HG03520 (cell line): ENCODE measurements at regions not wholly inside any gene's neighbourhood (a gene's known extent, or its start where the extent isn't known, plus 50 kb on each side); places are given as distances from the start of the nearest gene placed in this dataset.

ENCODE experiments used
- ATAC-seq: cut with Tn5 transposase; IDR thresholded peaks from one replicate; pipeline ENCODE4 v1.9.1; 2021; ENCODE audit warnings: mild to moderate bottlenecking, moderate library complexity; ENCODE audit not compliant: unreplicated experiment

DNA sequence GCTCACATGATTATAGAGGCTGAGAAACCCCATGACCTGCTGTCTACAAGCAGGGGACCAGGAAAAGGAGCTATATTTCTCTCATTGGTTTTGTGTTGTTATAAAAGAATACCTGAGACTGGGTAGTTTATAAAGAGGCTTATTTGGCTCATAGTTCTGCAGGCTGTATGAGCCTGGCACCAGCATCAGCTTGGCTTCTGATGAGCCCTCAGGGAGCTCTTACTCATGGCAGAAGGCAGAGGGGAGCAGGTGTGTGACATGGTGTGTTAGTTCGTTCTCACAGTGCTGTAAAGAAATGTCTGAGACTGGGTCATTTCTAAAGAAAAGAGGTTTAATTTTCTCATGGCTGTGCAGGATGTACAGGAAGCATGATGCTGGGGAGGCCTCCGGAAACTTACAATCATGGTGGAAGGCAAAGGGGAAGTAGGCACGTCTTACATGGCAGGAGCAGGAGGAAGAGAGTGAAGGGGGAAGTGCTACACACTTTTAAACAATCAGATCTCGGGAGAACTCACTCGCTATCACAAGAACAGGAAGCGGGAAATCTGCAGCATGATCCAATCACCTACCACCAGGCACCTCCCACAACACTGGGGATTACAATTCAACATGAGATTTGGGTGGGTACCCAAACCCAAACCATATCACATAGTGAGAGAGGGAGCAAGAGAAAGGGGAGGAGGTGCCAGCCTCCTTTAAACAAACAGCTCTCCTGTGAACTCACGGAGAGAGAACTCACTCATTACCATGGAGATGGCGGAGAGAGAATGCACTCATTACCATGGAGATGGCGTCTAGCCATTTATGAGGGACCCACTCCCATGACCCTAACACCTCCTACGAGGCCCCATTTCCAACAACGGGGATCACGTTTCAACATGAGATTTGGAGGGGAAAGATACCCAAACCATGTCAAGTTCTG lies 133.4 kb downstream of the JCAD start:
- no peak for ATAC-seq

DNA sequence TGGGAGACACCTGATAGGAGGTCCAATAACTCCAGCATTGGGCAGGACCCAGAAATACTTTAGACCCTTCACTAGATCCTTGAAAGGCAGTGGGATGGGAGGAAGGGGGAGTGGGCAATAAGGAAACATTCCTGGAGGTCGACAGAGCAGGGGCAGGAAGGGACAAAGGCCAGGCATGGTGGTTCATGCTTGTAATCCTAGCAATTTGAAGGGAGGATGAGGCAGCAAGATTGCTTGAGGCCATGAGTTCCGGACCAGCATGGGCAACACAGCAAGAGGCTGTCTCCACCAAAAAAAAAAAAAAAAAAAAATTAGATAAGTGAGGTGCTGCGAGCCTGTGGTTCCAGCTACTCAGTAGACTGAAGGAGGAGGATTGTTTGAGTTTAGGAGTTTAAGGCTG lies 134.9 kb downstream of the JCAD start:
- ATAC-seq = no peak

DNA sequence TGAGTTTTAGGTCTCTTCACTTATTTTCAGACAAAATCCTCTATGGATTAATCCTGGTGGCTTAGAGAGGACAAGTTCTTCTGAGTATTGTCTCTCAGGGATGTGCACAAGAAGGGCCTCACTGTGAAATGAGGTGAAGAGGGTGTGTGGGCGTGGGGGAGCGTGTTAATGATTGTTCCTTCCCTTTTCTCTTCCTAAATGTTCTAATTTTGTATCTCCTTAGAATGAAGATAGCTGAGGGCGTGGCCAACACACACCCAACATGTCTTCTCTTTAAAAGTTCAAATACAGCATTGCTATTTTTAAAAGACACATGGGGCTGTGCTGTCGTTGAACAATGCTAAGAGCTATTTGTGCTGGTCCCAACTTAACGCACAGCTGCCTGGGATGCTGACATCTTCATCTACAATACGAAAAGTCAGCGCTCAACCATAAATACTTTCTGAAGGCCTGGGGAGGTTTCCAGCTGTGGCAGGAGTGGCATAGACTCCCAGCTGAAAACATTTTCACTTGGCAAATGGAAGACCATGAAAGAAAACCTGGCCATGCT lies 135.9 kb downstream of the JCAD start:
- ATAC-seq = no peak

DNA sequence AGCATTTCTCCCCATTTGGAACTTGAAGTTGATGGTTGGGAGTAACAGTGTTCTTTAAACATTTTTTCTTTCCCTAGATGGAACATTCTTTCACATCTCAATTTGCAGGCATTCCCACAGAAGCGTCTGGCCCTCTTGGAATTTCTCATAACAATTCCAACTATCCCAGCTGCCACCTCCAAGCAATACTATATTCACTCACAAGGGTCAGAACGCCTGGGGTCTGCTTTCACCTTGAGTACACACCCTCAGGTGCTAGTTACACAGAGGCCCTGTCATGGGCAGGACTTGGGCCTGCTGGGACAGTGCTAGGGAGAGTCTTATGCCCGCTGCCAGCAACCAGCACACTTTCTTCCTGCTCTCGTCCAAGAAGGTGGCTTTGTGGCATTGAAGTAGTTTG lies 136.5 kb downstream of the JCAD start:
- ATAC-seq = no peak

DNA sequence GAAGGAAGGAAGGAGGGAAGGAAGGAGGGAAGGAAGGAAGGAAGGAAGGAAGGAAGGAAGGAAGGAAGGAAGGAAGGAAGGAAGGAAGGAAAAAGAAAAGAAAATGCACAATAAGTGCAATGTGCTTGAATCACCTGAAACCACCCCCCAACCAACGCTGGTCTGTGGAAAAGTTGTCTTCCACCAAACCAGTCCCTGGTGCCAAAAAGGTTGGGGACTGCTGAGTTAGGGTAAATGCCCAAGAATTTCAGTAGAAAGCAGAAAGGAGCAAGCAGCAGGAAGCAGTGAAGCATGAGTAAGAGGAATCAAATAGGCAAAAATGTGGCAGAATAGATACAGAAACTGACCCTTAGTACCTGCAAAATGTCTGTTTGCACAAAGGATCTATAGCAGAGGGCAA lies 137.2 kb downstream of the JCAD start:
- ATAC-seq = no peak

DNA sequence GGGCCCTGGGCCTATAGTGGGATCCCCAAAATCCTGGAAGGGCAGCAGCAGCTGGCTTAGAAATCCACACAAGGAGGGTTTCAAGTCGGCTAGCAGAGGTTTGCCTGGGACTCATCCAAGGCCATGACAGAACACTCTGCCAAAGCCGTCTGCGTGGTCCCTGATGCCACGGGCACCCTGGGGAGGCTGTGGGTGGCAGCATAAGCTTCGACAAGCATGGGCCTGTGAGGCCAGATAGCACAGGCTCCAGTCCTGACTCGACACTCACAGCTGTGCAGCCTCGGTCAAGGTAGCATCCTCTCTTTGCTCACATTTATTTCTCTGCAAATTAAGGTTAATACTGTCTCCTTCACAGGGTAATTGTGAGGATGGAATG lies 138.3 kb downstream of the JCAD start:
- no peak for ATAC-seq

DNA sequence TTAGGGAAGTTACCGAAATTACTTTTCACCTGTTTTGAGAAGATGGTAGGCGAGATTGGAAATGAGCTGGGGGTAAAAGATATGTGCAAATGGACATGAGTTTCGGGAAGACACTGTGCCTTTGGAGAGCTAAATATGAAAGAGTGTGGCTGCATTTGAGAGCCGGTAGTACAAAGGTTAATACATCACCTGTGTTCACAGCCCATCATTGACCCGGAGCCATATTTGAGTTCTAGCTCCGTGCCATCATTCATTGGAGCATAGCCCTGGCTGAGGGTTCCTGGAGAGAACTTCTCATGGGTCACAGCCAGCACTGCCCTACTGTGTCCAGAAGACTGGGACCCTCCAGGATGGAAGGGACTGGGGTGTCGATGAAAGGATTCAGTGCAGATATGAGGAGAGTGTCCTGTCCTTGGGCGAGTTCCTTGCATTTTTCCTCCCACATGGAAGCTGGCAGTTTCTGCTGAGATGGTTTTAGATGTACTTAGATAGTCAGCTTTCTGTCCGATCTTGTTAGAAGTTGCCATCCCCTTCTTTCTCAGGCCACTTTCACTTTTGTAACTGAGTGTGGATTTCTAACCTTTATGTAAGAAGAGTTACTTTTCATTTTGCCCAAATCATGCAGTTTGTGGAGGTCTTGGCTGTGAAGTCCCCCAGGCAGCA lies 138.8 kb downstream of the JCAD start:
- no peak for ATAC-seq

DNA sequence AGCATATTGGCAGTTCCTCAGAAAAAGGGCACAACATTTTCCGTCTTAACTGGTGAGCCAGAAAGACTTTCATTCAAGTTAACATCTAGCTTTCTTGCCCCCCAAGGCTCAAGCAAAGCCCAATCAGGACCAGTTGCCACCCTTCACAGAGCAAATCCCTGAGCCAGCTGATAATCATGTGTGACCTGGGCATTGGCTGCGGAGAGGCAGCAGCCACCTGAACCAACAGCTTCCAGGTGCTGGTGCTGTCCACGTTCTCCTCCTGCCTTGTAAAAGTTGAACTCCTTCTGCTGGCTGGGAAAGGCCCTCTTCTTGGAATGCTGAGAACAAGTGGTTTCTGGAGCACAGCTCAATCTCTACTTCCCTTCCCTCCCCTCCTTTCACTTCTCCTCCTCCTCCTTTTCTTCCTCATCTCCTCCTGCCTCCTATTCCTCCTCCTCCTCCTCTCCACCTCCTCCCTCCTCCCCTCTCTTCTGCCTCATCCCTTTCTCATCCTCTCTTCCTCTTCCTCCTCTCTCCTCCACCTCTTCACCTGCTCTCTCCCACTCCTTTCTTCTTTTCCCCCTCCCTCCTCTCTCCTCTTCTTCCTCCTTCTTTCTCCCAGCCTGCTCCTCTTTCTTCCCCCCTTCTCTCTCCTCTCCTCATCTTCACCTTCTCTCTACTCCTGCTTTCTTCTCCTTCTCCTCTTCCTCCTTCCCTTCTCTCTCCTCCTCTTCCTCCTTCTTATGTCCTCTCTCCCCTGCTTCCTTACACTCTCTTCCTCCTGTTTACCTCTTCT lies 140.6 kb downstream of the JCAD start:
- ATAC-seq = no peak

DNA sequence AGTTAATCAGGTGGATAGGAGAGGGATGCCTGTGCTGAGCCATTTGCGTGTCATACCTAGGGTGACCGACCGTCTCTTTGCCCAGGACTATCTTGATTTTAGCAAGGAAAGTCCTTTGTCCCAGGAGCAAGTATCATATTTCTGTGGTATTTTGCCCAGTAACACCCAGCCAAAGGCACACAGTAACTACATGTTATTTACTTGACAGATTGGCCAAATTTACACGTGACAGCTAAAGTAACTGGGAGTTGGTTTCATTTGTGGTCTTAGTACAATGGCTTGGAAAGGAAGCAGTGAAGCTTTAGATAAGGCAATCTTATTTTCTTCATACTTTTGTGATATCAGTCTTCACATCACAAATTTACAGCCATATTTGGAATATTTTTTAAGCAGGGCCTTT lies 142.1 kb downstream of the JCAD start:
- ATAC-seq = no peak

DNA sequence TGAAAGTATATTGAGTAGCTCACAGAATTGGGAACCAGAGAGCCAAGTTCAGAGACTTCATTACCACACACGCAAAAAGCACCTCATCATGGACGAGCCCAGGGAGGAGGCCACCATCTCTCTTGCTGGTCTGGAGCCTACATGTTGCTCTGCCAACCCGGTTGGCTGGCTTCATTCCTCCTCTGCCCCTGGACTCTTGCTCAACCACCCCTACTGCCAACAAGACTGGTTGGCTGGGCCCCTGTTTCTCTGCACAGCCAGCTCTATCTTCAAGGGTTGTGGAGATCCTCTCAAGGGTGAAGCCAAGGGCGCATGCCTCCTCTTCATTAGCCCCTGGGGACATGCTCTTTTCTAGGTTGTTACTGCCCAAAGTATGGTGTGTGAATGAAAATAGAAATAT lies 142.7 kb downstream of the JCAD start:
- no peak for ATAC-seq

DNA sequence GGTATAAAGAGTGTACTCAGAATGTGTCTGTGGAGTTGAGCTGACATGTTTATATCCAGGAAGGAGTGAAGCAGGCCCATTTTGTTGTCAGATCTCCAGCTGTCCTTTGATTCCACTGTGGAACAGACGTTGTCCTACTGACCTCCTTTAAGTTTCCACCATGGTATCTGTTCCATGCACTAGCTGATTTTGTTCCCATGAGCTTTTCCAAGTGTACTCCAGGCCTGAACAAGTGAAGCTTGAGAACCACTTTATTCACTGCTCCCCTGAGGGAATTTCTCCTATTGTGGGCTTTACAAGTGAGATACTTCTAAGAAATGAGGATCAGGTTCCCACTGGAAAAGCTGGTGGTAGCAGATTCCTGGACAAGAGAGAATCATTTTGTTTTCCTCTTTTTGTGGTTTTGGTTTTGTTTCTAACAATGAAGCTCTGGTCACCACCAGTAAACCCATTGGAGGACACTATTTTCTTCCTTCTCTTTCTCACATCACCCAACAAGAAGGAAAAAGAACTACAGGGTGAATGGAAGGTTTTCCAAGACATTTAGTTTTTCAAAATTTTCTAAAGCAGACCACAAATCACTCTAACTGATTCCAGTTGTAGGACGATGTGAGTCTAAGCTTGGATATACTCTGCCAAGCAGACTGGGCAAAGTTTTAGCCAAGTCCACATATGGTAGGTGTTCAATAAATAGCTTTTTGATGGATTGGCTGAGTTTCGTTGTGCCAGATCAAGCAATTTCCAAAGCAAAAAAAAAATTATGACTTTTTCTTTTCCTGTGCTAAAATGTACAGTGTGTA lies 144.2 kb downstream of the JCAD start:
- ATAC-seq = no peak

DNA sequence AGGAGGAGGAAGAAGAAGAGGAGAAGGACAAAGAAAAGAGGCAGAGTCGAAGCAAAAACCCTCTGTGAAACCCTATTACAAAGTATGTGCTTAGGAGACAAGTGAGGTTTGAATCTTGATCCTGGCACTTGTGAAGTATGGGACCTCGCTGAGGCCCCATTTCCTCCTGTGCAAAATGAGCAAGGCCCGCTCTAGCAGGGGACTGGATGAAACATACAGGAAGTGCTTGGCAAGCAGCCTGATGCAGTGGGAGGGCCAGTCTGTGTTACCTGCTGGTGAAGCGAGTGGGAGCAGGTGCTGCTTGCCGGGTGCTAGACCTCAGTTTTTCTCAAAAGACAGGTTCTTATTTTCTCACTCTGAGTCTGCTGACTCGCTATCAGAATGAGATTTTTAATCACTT lies 150.4 kb downstream of the JCAD start:
- ATAC-seq = no peak

DNA sequence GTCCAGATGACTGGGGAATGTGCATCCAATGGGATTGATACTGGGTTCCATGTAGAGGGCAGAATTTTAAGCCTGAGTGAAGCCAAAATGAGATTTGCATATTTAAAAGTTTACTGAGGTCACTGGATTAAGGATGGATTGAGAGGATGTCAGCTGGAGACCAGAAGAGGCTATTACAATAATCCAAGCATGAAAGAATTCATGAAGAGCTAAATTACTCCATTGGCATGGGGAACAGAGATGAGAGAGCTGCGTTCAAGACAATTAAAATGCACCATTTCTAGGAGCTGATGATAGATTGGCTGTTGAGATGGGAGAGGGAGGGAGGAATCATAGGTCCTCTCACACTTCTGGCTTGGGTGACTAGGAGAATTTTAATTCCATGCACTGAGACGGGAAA lies 158.5 kb downstream of the JCAD start:
- ATAC-seq = no peak

DNA sequence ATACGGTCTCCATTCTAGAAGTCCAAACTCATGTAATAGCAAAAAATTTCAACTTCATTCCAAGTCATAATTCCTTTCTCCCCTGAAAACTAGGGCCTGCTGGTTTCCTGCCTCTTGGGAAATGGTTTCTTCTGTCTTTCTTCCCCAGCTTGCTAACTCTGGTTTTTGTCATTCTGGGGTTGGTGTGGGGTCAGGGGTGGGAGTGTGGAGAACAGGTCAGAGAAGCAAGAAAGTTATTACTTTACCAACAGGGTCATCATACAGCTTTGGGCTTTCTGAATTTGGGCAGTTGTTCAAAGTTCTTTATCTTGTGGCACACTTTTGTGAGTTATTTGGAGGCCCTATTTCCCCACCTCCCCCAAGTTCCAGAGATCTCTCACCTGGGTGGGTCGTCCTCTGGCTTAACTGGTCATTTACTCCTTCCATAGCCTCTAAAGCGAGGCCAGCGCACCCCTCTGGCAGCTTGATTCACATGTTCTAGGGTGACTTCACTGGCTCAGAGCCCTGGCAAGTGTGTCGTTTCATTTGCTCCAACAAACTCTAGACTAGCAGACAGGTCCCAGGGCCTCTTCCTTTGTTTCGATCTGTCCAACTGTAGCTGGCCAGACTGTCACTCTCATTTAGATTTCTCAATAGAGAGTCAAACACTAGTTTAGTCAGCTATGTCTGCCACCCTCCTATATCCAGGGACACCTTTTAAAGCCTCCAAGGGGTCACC lies 161.2 kb downstream of the JCAD start:
- ATAC-seq = no peak

DNA sequence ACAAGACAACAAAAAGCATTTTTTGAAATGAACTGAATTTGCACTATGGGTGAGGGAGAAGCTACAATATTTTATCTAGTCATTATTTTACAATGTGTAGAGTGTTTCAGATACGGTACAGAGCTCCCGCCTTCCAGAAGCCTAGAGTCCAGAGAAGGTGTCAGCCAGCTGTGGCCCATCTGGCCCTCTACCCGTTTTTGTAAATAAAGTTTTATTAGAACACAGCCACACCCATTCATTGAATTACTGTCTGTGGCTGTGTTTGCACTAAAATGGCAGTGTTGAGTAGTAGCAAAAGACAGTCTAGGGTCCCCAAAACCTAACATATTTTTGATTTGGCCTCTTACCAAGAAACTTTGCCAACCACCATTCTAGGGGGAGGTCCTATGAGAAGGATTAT lies 162.0 kb downstream of the JCAD start:
- no peak for ATAC-seq

DNA sequence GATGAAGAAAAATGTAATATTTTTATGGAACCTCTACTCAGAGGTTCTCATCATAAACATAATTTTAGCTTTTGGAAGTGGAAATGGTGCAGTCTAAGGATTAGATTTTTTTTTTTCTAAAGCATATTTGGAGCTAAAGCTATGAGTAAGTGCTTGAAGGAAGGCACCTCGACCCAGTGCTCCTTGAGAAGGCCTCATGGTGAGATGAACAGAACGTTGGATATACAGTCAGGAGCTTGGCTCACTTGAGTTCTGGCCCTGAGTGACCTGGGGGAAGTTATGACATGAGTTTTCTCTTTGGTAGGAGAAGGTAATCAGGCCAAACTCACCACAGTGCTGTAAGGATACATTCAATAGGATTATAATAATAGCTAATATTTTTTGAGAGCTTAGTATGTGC lies 163.3 kb downstream of the JCAD start:
- ATAC-seq = no peak

DNA sequence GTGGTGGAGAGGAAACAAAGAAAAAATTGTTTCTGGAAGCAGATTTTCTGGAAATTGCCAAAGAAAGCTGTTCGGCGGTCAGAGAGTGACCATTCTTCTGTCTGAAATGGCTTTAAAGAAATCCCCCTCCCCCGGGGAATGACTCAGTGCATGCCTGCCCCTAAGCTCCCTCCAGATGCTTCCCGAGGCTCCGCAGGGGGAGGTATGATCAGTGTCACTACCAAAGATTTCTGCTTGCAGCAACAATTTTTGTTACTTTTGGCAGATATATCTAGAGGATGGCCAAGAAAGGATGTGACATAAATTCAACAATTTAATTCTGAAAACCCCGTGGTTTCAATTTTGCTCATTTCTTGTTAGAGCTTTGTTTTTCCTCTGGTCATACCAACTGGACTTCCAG lies 163.9 kb downstream of the JCAD start:
- ATAC-seq = no peak

DNA sequence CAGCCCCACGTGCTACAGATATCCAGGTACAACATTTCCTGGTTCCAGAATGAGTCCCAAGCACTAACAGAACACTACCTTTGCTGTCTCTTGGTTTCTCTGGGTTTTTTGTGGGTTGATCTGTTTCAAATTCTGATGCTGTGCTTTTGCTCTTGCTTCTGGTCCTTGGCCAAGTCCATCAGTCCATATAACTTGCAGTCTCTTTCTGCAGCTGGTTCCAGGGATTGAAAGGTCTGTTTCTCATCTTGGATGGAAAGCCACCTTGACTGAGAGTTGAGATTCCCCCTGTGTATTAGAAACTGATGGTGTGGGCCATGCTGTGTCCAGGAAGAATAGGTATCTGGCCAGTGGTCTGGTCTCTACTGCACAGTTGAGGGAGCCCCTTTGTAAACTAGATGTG lies 171.1 kb downstream of the JCAD start:
- no peak for ATAC-seq

DNA sequence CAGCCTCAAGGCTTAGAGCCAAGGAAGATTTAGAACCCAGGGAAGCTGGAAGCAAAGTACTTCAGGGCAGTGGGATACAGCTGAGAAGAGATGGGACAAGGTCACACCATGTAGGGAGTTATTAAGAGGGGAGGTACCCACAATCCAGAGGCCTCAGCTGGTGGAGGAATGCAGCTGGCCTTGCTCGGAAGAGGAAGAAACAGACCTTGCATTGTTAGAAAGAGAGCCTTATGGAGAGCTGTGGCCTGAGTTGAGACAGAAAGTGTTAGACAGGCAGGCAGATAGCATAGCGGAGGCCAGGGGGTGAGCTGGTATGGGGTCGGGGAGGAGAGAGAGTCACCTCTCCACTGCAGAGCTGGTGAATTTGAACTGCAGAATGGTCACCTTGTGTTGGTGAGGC lies 173.1 kb downstream of the JCAD start:
- ATAC-seq = no peak

DNA sequence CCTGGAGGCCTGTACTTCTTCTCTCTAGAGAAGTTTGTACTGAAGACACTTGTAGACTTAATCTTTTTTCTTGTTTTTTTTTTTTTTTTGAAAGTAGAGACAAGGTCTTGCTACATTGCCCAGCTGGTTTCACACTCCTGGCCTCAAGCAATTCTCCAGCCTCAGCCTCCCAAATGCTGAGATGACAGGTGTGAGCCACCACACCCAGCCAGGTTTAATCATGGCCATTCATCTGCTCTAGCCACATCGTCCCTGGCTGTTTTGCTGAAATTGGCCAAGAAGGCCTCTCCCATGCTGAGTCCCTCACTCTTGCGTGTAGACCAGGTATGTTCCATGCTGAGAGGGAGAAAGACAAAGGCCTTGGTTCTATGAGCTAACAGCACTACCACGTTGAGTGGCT lies 176.2 kb downstream of the JCAD start:
- no peak for ATAC-seq
